HG02973 (cell line): ENCODE measurements at regions not wholly inside any gene's neighbourhood (a gene's known extent, or its start where the extent isn't known, plus 50 kb on each side); places are given as distances from the start of the nearest gene placed in this dataset.
"Not testable (repeated sequence)": the region's sequence is repeated elsewhere in the genome, so short reads cannot be mapped to it uniquely, and the experiment has no call there.

Source experiments
- ATAC-seq: cut with Tn5 transposase; IDR thresholded peaks from one replicate; pipeline ENCODE4 v1.9.1; 2021; ENCODE audit warnings: moderate library complexity; ENCODE audit not compliant: unreplicated experiment

DNA sequence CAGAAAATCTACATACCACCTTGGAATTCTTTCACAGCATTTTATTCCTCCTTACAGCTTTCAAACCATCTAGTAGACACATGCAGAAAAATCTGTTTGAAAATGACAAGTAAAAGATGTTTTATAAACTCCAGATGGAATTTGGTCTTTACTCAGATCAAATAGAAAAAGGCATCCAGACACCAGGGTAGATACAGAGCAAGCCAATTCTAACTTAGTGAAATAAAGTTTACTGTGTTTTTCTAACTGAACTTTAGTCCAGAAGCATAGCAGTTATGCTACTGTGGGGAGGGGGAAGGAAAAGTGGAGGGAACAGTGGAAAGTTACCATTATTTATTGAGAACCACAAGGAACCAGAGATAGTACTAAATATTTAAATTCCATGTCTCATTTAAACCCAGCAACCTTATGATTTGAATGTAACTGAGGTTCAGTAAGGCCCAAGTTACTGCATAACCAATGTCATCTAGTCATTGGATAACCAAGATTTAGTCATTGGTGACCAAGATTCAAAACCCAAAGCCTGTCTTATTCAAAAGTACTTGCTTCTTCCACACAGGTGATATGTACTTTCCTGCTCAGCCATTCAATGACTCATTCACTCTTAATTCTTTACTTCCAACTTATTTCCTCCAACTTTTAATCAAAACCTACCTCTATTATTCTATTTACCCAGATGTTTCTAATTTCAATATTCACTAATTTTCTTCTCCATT lies 57.7 kb downstream of the RAD51AP2 start:
- no peak for ATAC-seq

- no peak for ATAC-seq
Observed at GRCh38 chr2:17455343-17455742, 62.9 kb downstream of the RAD51AP2 start.

- ATAC-seq: not testable (repeated sequence)
Observed at GRCh38 chr2:17446191-17446590, 72.0 kb downstream of the RAD51AP2 start.

DNA sequence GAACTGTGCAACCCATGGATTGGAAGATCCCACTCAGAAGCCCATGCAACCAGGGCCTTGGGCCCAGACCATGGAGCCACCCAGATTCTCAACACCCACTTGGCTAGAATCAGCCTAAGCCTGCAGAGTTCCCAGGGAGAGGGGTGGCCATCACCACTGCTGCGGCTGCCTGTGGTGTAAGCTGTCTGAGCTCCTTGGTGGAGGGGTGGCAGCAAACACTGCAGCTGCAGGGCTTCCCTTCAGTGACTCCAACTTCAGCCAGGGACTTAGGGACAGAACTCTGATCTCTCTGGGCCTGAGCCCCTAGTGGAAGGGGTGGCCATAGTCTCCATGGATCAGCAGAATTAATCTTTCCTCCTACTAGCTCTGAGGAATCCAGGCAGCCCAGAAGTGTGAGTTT lies 72.5 kb downstream of the RAD51AP2 start:
- ATAC-seq: no peak

- no peak for ATAC-seq
Observed at GRCh38 chr2:17442334-17442733, 75.9 kb downstream of the RAD51AP2 start.

DNA sequence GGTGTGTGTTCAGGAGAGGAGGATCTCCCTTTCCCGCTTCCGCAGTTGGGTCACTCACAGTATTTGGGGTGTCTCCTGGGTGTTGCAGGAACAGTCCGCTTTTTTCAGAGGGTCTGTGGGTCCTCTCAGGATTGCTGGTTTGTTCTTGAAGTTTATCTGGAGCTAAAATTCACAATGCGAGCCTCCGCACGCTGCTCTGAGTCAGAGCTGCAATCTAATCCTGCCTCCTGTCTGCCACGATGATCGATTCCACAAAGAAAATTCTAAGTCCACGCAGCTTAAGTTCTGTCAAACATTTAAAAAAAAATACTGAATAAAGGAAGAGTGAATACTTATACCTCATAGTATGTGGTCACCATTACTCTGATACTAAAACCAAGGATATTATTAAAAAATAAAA lies 76.5 kb downstream of the RAD51AP2 start:
- ATAC-seq: no peak

GRCh38 chr2:17441055-17441771 lies 77.0 kb downstream of the RAD51AP2 start:
- no peak for ATAC-seq

DNA sequence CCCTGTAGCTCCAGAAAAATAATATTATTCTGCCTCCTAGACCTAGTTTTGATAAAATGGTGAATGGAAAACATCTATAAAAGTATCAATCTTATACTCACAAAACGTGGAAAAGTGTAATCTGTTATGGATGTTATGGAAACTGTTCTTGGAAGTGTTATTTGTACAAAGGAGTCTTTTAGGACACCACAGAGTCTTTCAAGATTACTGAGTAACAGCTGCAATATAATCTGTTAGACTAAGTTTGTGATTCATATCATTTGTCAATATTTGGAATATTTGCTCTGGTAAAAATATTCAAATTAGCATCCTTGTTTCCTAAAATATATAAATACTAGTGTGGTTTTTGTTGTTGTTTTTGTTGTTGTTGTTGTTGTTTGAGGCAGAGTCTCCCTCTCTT lies 87.9 kb downstream of the RAD51AP2 start:
- ATAC-seq: no peak

DNA sequence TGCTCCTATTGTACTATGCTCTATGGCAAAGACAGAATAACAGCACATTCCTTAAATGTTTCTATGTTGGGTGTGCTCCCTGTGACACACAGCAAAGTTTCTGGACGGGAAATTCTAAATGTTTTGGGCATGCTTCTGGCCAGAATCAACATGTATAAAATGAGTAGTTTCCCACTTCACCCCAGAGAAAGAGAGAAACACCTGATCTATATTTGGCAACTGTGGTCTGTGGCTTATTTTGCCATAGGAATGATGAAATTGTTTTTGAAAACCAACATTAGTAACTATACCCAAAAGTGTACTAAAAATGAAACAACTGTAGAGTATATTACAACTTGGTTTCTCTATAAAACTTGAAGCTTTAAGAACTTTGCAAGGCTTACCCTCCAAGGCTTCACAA lies 89.1 kb downstream of the RAD51AP2 start:
- ATAC-seq: no peak

- ATAC-seq: no peak
Observed at GRCh38 chr2:17427401-17427800, 90.8 kb downstream of the RAD51AP2 start.

GRCh38 chr2:17426743-17427142 lies 91.5 kb downstream of the RAD51AP2 start:
- ATAC-seq: no peak

DNA sequence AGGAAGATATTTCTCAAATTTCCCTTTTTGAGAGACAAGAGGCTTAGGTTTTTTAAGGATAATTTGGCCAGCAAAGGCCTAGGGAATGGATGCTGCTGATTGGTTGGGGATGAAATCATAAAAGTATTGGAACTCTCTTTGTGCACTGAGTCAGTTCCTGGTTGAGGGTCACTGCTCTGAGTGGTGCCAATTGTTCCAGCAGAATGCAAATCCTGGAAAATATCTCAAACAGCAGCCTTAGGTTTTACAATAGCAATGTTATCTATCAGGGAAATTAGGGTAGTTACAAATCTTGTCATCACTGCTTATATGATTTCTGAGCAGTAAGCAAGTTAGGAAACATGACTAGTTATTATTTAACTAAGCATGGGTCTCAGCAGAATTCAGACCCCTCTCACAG lies 96.2 kb downstream of the RAD51AP2 start:
- ATAC-seq: no peak

GRCh38 chr2:17416884-17417391 lies 101.3 kb downstream of the RAD51AP2 start:
- no peak for ATAC-seq

GRCh38 chr2:17413036-17413435 lies 105.2 kb downstream of the RAD51AP2 start:
- ATAC-seq: no peak

DNA sequence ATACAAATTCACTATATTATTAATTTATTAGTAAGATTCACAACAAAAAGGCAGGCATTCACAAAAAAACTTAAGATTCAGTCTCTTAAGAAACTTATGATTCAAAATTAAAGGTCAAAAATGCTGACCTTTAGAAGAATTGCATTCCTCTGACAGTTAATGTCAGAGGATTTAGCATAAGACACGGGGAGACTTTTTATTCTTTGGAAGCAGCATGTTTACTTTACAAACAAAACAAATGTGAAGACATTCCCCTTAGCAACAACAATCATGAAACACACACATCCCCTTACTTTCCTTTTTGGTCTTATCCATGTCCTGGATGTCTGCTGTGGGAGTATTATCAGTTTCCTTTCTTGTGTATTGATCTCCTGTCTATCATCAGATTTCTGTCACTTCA lies 117.1 kb downstream of the RAD51AP2 start:
- ATAC-seq: no peak

- ATAC-seq: no peak
Observed at GRCh38 chr2:17398770-17399169, 119.5 kb downstream of the RAD51AP2 start.

DNA sequence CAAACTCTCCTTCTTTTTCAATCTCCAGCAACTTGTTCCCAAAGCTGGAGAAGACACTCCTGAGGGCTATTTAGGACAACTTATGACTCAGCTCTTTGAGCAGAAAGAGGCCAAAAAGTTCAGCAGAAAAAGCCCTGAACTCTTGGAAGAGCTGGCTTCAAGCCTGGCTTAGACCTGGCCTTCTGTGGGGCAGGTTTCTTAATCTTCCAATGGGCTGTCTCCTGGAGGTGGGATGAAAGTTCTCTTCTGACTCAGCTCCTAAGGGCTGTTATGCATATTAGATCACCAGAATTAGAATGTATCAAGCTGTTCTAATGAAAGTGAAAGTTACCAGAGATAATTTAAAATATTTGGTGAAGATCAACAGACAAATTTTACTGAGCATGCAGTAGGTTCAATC lies 129.4 kb downstream of the RAD51AP2 start:
- no peak for ATAC-seq

GRCh38 chr2:17387591-17387990 lies 130.6 kb downstream of the RAD51AP2 start:
- no peak for ATAC-seq

GRCh38 chr2:17386771-17387170 lies 131.5 kb downstream of the RAD51AP2 start:
- no peak for ATAC-seq

DNA sequence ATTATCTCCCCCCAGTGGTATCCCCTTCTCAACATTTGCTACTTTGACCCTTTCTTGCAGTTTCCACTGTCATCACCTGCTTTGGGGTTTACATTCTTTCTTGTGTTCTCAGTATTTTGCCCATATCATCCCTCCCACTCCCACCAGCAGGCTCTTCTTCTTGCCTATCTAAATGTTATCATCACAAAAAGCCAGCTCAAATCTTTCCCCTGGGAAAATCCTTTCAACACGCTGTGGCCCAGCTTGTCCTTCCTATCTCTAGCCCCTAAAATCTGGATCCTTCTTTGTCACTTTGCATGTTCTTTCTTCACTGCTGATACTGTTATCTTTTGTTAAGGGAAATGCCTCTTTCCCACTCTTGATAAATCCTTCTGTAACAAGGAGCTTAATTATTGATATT lies 138.2 kb downstream of the RAD51AP2 start:
- ATAC-seq: no peak

DNA sequence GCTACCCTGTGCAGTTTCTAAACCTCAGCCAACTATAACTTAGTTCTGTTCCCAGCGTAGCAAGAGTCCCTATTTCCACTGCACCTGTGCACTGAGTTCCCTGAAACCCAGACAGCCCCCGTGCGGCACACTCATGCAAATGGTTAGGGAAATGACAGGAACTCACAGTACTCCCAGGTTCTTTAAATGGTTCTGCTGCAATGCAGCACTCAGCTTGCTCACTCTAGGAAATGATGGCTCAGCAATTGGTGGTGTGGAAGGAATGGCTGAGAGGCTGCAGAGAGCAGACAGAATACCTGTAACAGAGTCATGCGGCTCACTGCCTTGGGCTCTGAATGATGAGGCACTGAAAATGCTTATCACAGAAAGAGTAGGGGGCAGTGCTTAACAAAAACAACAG lies 143.0 kb downstream of the RAD51AP2 start:
- no peak for ATAC-seq

DNA sequence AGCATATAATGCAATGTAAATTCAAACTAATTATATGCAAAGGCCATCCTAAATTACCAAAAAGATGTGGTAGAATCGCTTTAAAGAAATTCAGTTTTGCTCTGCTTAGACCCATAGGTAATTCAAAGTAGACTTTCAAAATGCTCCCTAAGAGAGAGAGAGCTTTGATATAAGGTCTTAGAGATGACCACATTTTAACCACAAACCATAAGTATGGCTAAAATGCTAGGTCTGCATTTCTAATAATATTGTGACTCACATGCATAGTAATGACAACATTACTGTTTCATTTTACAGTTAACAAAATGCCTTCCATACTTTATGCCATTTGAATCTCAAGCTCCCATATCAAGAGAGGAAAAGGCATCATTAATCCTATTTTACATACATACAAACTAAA lies 144.5 kb downstream of the RAD51AP2 start:
- no peak for ATAC-seq
